Vagina (tissue), 2 donors: ENCODE measurements at regions not wholly inside any gene's neighbourhood (a gene's known extent, or its start where the extent isn't known, plus 50 kb on each side); places are given as distances from the start of the nearest gene placed in this dataset.

Source experiments
- POLR2A ChIP-seq, 2 donors: fragments of 450-650 bp; IDR thresholded peaks; one replicate each; pipeline ENCODE4 v1.6.1; 2017; ENCODE audit warnings: antibody characterized with exemption in 2 of 2, mild to moderate bottlenecking in 2 of 2, moderate library complexity in 2 of 2
- POLR2AphosphoS5 ChIP-seq, 2 donors: sonication (generic); formaldehyde crosslinking; IDR thresholded peaks; one replicate each; pipeline ENCODE4 v1.9.0; 2017; ENCODE audit warnings: antibody characterized with exemption in 2 of 2, mild to moderate bottlenecking in 2 of 2, low read depth in 1 of 2; ENCODE audit not compliant: insufficient read depth in 1 of 2
- TF ChIP-seq, protein P1 (sequence below), 3 experiments: fragments of 450-650 bp in 2 of 3; fragments of 200-600 bp in 1 of 3; sonication (generic) in 1 of 3; IDR thresholded peaks; one replicate each; pipeline ENCODE4 v1.5.1; 2017 to 2019; ENCODE audit warnings: antibody characterized with exemption in 3 of 3, mild to moderate bottlenecking in 2 of 3, moderate library complexity in 2 of 3

DNA sequence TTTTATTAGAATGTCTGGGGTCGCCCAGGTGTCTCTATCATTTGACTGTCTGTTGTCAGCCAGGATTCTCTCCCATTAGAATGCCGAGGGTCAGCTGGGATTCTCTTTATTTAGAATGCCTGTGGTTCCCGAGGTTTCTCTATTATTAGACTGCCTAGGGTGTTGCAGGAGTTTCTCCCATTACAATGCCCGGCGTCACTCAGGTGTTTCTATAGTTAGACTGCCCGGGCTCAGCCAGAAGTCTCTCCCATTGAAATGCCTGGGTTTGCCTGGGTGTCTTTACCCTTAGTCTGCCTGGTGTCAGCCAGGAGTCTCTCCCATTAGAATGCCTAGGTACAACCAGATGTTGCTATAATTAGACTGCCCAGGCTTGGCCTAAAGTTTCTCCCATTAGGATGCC lies 2252.0 kb downstream of the TP53TG3F start:
- no peak for TF ChIP-seq POLR2A (IDR thresholded peaks at IDR 0.05)
- no peak for TF ChIP-seq POLR2AphosphoS5 (IDR thresholded peaks at IDR 0.05; ENCODE audit: insufficient read depth in 1 of 2, low read depth in 1 of 2)
- TF ChIP-seq, protein P1, sequence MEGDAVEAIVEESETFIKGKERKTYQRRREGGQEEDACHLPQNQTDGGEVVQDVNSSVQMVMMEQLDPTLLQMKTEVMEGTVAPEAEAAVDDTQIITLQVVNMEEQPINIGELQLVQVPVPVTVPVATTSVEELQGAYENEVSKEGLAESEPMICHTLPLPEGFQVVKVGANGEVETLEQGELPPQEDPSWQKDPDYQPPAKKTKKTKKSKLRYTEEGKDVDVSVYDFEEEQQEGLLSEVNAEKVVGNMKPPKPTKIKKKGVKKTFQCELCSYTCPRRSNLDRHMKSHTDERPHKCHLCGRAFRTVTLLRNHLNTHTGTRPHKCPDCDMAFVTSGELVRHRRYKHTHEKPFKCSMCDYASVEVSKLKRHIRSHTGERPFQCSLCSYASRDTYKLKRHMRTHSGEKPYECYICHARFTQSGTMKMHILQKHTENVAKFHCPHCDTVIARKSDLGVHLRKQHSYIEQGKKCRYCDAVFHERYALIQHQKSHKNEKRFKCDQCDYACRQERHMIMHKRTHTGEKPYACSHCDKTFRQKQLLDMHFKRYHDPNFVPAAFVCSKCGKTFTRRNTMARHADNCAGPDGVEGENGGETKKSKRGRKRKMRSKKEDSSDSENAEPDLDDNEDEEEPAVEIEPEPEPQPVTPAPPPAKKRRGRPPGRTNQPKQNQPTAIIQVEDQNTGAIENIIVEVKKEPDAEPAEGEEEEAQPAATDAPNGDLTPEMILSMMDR (IDR thresholded peaks at IDR 0.05): no peak
